SK-N-SH (cell line): ENCODE measurements at regions not wholly inside any gene's neighbourhood (a gene's known extent, or its start where the extent isn't known, plus 50 kb on each side); places are given as distances from the start of the nearest gene placed in this dataset.

Source experiments
- CTCF ChIA-PET: fragments of 300-600, 350-600 bp; formaldehyde crosslinking; extraction: SDS; loops from one replicate; lab custom pipeline; 2021; lab: Yijun Ruan, JAX
- POLR2A ChIA-PET: fragments of 350-600 bp; sonication (Branson Sonifier 250); formaldehyde crosslinking; extraction: SDS; loops from one replicate; lab custom pipeline; 2020; ENCODE audit warnings: antibody characterized with exemption, inconsistent platforms; lab: Yijun Ruan, JAX
- DNase-seq: peaks from one replicate; pipeline ENCODE4 v3.0.0; 2012
- H2AFZ ChIP-seq: fragments of 200-600 bp; sonication (generic); 2 replicates; pipeline ENCODE4 v1.8.1; 2016; ENCODE audit warnings: antibody characterized with exemption, mild to moderate bottlenecking, low read depth
- H3F3A ChIP-seq: fragments of 200-600 bp; sonication (generic); replicated peaks from 2 replicates; pipeline ENCODE3; 2016; ENCODE audit warnings: antibody characterized with exemption, mild to moderate bottlenecking; ENCODE audit not compliant: insufficient read depth
- H3K27ac ChIP-seq, 2 experiments: fragments of 200-500 bp in 1 of 2; fragments of 200-600 bp in 1 of 2; sonication (Bioruptor generic) in 1 of 2; sonication (generic), shearing (Covaris generic) in 1 of 2; 2 replicates each; pipeline versions ENCODE4 v1.5.1 to v1.6.1; 2014 to 2016; ENCODE audit warnings: low read depth in 2 of 2, inconsistent platforms in 1 of 2, low read length in 1 of 2, mild to moderate bottlenecking in 1 of 2, mixed read lengths in 1 of 2
- H3K27me3 ChIP-seq: fragments of 200-600 bp; sonication (generic), shearing (Covaris generic); 2 replicates; pipeline ENCODE4 v1.6.1; 2016; ENCODE audit warnings: mixed run types; ENCODE audit not compliant: insufficient read depth
- H3K36me3 ChIP-seq, 2 experiments: fragments of 200-500 bp in 1 of 2; fragments of 200-600 bp in 1 of 2; sonication (Bioruptor generic) in 1 of 2; sonication (generic) in 1 of 2; replicated peaks in 1 of 2; 2 replicates each; pipeline versions ENCODE3 to v1.5.1; 2014 to 2016; ENCODE audit warnings: low read length in 1 of 2, mild to moderate bottlenecking in 1 of 2; ENCODE audit not compliant: insufficient read depth in 2 of 2, control insufficient read depth in 1 of 2
- H3K4me1 ChIP-seq, 2 experiments: fragments of 200-500 bp in 1 of 2; fragments of 200-600 bp in 1 of 2; sonication (Bioruptor generic) in 1 of 2; sonication (generic), shearing (Covaris generic) in 1 of 2; 2 replicates each; pipeline versions ENCODE4 v1.5.1 to v1.6.1; 2014 to 2016; ENCODE audit warnings: low read depth in 1 of 2, low read length in 1 of 2, mixed run types in 1 of 2; ENCODE audit not compliant: insufficient read depth in 2 of 2, control insufficient read depth in 1 of 2
- H3K4me2 ChIP-seq: fragments of 200-600 bp; sonication (generic), shearing (Covaris generic); 2 replicates; pipeline ENCODE4 v1.6.1; 2017; ENCODE audit warnings: mixed run types
- H3K4me3 ChIP-seq, 2 experiments: fragments of 200-500 bp in 1 of 2; fragments of 200-600 bp in 1 of 2; sonication (Bioruptor generic) in 1 of 2; sonication (generic), shearing (Covaris generic) in 1 of 2; 2 replicates each; pipeline versions ENCODE4 v1.5.1 to v1.8.1; 2014 to 2016; ENCODE audit warnings: low read depth in 2 of 2, inconsistent platforms in 1 of 2, low read length in 1 of 2, mild to moderate bottlenecking in 1 of 2, mixed read lengths in 1 of 2, moderate library complexity in 1 of 2
- H3K79me2 ChIP-seq: fragments of 200-600 bp; sonication (generic); 2 replicates; pipeline ENCODE4 v1.8.1; 2017; ENCODE audit warnings: mild to moderate bottlenecking; ENCODE audit not compliant: insufficient read depth
- H3K9ac ChIP-seq: fragments of 200-600 bp; sonication (generic); 2 replicates; pipeline ENCODE4 v1.6.1; 2017; ENCODE audit warnings: mixed run types
- H3K9me2 ChIP-seq: fragments of 200-600 bp; sonication (generic); 2 replicates; pipeline ENCODE4 v1.6.1; 2017; ENCODE audit warnings: mixed run types
- H3K9me3 ChIP-seq: fragments of 200-600 bp; sonication (generic); 2 replicates; pipeline ENCODE4 v1.6.1; 2017; ENCODE audit warnings: mixed run types, mild to moderate bottlenecking, moderate library complexity
- H4K20me1 ChIP-seq: fragments of 200-600 bp; sonication (generic); 2 replicates; pipeline ENCODE4 v1.6.1; 2017; ENCODE audit warnings: mild to moderate bottlenecking, mixed run types; ENCODE audit not compliant: insufficient read depth
- ELF1 ChIP-seq: IDR thresholded peaks from 2 replicates; pipeline ENCODE4 v1.4.0; 2012
- EP300 ChIP-seq, 2 experiments: IDR thresholded peaks; 2 replicates each; pipeline versions ENCODE4 v1.4.0 to v1.6.1; 2012; ENCODE audit warnings: borderline replicate concordance in 1 of 2, low read depth in 1 of 2, low read length in 1 of 2
- EZH2phosphoT487 ChIP-seq: fragments of 200-600 bp; sonication (generic); IDR thresholded peaks from 2 replicates; pipeline ENCODE4 v1.6.1; 2017; ENCODE audit warnings: low read depth, mixed run types, mild to moderate bottlenecking, antibody characterized with exemption, moderate library complexity, borderline replicate concordance
- FOSL2 ChIP-seq: IDR thresholded peaks from 2 replicates; pipeline ENCODE4 v1.4.0; 2012; ENCODE audit warnings: low read depth, mild to moderate bottlenecking, moderate library complexity, borderline replicate concordance
- FOXM1 ChIP-seq: IDR thresholded peaks from 2 replicates; pipeline ENCODE4 v1.4.0; 2012; ENCODE audit warnings: low read depth, mild to moderate bottlenecking
- GABPA ChIP-seq: IDR thresholded peaks from 2 replicates; pipeline ENCODE4 v1.4.0; 2012; ENCODE audit warnings: low read depth, mild to moderate bottlenecking
- IRF3 ChIP-seq: fragments of 150-350 bp; IDR thresholded peaks from 2 replicates; pipeline ENCODE4 v1.6.1; 2016; ENCODE audit warnings: mild to moderate bottlenecking, low read depth, low read length
- MAX ChIP-seq: IDR thresholded peaks from 2 replicates; pipeline ENCODE4 v1.4.0; 2012; ENCODE audit warnings: low read depth
- MEF2A ChIP-seq: IDR thresholded peaks from 2 replicates; pipeline ENCODE4 v1.4.0; 2012; ENCODE audit warnings: low read depth, borderline replicate concordance
- MXI1 ChIP-seq: IDR thresholded peaks from 2 replicates; pipeline ENCODE4 v1.6.1; 2012; ENCODE audit warnings: mild to moderate bottlenecking, low read depth, low read length, improper control_type of control experiment
- PBX3 ChIP-seq: IDR thresholded peaks from 2 replicates; pipeline ENCODE4; 2012
- POLR2AphosphoS5 ChIP-seq: IDR thresholded peaks from 2 replicates; pipeline ENCODE4 v1.6.1; 2012; ENCODE audit warnings: low read depth, low read length
- RCOR1 ChIP-seq: fragments of 150-350 bp; IDR thresholded peaks from 2 replicates; pipeline ENCODE4 v1.6.1; 2017; ENCODE audit warnings: antibody characterized with exemption, low read length
- REST ChIP-seq: IDR thresholded peaks from 2 replicates; pipeline ENCODE4 v1.6.1; 2012; ENCODE audit warnings: mild to moderate bottlenecking, low read depth, low read length, moderate library complexity
- RFX5 ChIP-seq: IDR thresholded peaks from 2 replicates; pipeline ENCODE4 v1.6.1; 2012; ENCODE audit warnings: mild to moderate bottlenecking, improper control_type of control experiment, low read length
- SMC3 ChIP-seq: IDR thresholded peaks from 2 replicates; pipeline ENCODE4 v1.6.1; 2012; ENCODE audit warnings: low read depth, low read length, improper control_type of control experiment
- TAF1 ChIP-seq: IDR thresholded peaks from 2 replicates; pipeline ENCODE4 v1.6.1; 2012; ENCODE audit warnings: low read depth, mild to moderate bottlenecking, low read length, moderate library complexity, borderline replicate concordance
- TEAD4 ChIP-seq: IDR thresholded peaks from 2 replicates; pipeline ENCODE4 v1.4.0; 2012; ENCODE audit warnings: mild to moderate bottlenecking, borderline replicate concordance; ENCODE audit not compliant: insufficient read depth
- YY1 ChIP-seq: IDR thresholded peaks from 2 replicates; pipeline ENCODE4 v1.4.0; 2012; ENCODE audit warnings: low read depth, mild to moderate bottlenecking
- ZBTB33 ChIP-seq: IDR thresholded peaks from 2 replicates; pipeline ENCODE4 v1.4.0; 2012; ENCODE audit warnings: low read depth, borderline replicate concordance
- WGBS: methylation state at CpG from one replicate; pipeline ENCODE4 v1.1.6; 2017; ENCODE audit warnings: low lambda C conversion rate; 5-methylcytosine and 5-hydroxymethylcytosine counted together

- TF ChIP-seq EZH2phosphoT487 (no peak), IRF3 (no peak), ZBTB33 (no peak), RFX5 (no peak), SMC3 (no peak), TEAD4 (no peak), GABPA (no peak), MEF2A (no peak), FOSL2 (no peak), YY1 (no peak), FOXM1 (no peak), EP300 (IDR thresholded peaks at IDR 0.05; ENCODE audit: borderline replicate concordance in 1 of 2, low read depth in 1 of 2, low read length in 1 of 2) (no peak), TAF1 (no peak), RCOR1 (no peak), PBX3 (no peak), POLR2AphosphoS5 (no peak), REST (no peak), ELF1 (no peak), MAX (no peak), MXI1 (no peak)
- ChIA-PET CTCF (no interaction called here), POLR2A (no interaction called here)
- H3K9ac ChIP-seq, result no peak overlapping the region
- no peaks in the 10 kb centered on the region for H3K9me3 ChIP-seq
- no peaks in the 10 kb centered on the region for H3F3A ChIP-seq
- 20% methylated on average over 5 of the region's 5 CpGs for WGBS
- H3K27ac ChIP-seq, result no peak overlapping the region
- no peak overlapping the region for H3K4me3 ChIP-seq
- no peaks in the 10 kb centered on the region for H3K4me1 ChIP-seq
- no peaks in the 10 kb centered on the region for H3K36me3 ChIP-seq
- H4K20me1 ChIP-seq, result no peaks in the 10 kb centered on the region
- no peaks in the 10 kb centered on the region for H3K79me2 ChIP-seq
- H3K9me2 ChIP-seq, result no peaks in the 10 kb centered on the region
- H3K27me3 ChIP-seq, result no peaks in the 10 kb centered on the region
- no peak overlapping the region for H3K4me2 ChIP-seq
- DNase-seq, result no peak
- H2AFZ ChIP-seq, result no peak overlapping the region
These were observed 1558.6 kb upstream of the RAG2 start for GRCh38 chr11:38156495-38157146.
